K562 (cell line): ENCODE measurements at regions not wholly inside any gene's neighbourhood (a gene's known extent, or its start where the extent isn't known, plus 50 kb on each side); places are given as distances from the start of the nearest gene placed in this dataset.

Experiments used
- ATAC-seq: fragments of 200-7000 bp; cut with Tn5 transposase; 3 replicates; pipeline ENCODE4 v1.9.1; 2020; ENCODE audit warnings: moderate library complexity
- BruUV-seq: library from RNA; stranded (reverse); fragments of 400-500 nt; replicated peaks from 2 replicates; lab custom pipeline; 2021; lab: Mats Ljungman, UMichigan
- CTCF ChIA-PET: fragments of 300-600 bp; formaldehyde crosslinking; extraction: SDS; loops from one replicate; lab custom pipeline; 2021; ENCODE audit warnings: low intra/inter-chr PET ratio; lab: Yijun Ruan, JAX
- POLR2A ChIA-PET: fragments of 300-600, 350-650 bp; sonication (Branson Sonifier 250); formaldehyde crosslinking; extraction: SDS; loops from one replicate; lab custom pipeline; 2021; ENCODE audit warnings: antibody characterized with exemption, inconsistent platforms; lab: Yijun Ruan, JAX
- DNase-seq, 4 experiments: peaks; one replicate each; pipeline versions ENCODE4 v3.0.0 to v3.0.0-alpha.2; 2011 to 2018; ENCODE audit warnings: low spot score in 3 of 4, mixed read lengths in 3 of 4; ENCODE audit errors: extremely low read depth in 1 of 4
- FAIRE-seq: peaks from 2 replicates; lab custom pipeline; 2011; peaks lifted over from hg19 to GRCh38; lab: Jason Lieb, UNC
- H2AFZ ChIP-seq: 2 replicates; pipeline ENCODE4 v1.6.0; 2011; ENCODE audit warnings: low read depth, low read length, control low read depth, inconsistent platforms
- H3K27ac ChIP-seq: fragments of 200-600 bp; 3 replicates; pipeline ENCODE4 v1.8.0; 2011; ENCODE audit warnings: low read depth, mild to moderate bottlenecking, control low read depth, inconsistent platforms, low read length, moderate library complexity, mixed read lengths; ENCODE audit errors: extremely low read depth
- H3K27me3 ChIP-seq, 2 experiments: fragments of 300-600 bp in 1 of 2; 2 replicates in 1 of 2; 3 replicates in 1 of 2; pipeline versions ENCODE4 v1.6.0 to v1.8.0; 2011; ENCODE audit warnings: inconsistent platforms in 2 of 2, low read length in 2 of 2, mild to moderate bottlenecking in 1 of 2, mixed read lengths in 1 of 2, moderate library complexity in 1 of 2; ENCODE audit not compliant: control insufficient read depth in 2 of 2, insufficient read depth in 2 of 2
- H3K36me3 ChIP-seq: fragments of 300-600 bp; 3 replicates; pipeline ENCODE4 v1.8.0; 2011; ENCODE audit warnings: mild to moderate bottlenecking, low read length, inconsistent platforms; ENCODE audit not compliant: control insufficient read depth, insufficient read depth
- H3K4me1 ChIP-seq, 2 experiments: fragments of 200-600 bp in 1 of 2; replicated peaks in 1 of 2; 2 replicates in 1 of 2; 3 replicates in 1 of 2; pipeline versions ENCODE4 v1.5.1 to v1.8.0; 2011; ENCODE audit warnings: inconsistent platforms in 2 of 2, low read length in 2 of 2, mild to moderate bottlenecking in 1 of 2, mixed read lengths in 1 of 2, moderate library complexity in 1 of 2; ENCODE audit not compliant: control insufficient read depth in 2 of 2, insufficient read depth in 2 of 2
- H3K4me2 ChIP-seq: 2 replicates; pipeline ENCODE4 v1.6.1; 2011; ENCODE audit warnings: low read length, control low read depth, inconsistent platforms, mixed read lengths; ENCODE audit not compliant: insufficient read depth
- H3K4me3 ChIP-seq: fragments of 200-600 bp; sonication (generic), shearing (Covaris generic); 2 replicates; pipeline ENCODE4 v1.5.1; 2016; ENCODE audit warnings: control low read depth, inconsistent platforms
- H3K79me2 ChIP-seq: fragments of 200-600 bp; 3 replicates; pipeline ENCODE4 v1.8.0; 2011; ENCODE audit warnings: low read length, inconsistent platforms; ENCODE audit not compliant: control insufficient read depth, insufficient read depth
- H3K9ac ChIP-seq, 2 experiments: 2 replicates each; pipeline versions ENCODE4 v1.6.0 to v1.6.1; 2011; ENCODE audit warnings: low read depth in 2 of 2, low read length in 2 of 2, control low read depth in 1 of 2, inconsistent platforms in 1 of 2, mild to moderate bottlenecking in 1 of 2, mixed read lengths in 1 of 2; ENCODE audit not compliant: insufficient read depth in 1 of 2
- H3K9me1 ChIP-seq: one replicate; pipeline ENCODE4 v1.6.0; 2011; ENCODE audit warnings: inconsistent platforms, mild to moderate bottlenecking, low read length, moderate library complexity; ENCODE audit not compliant: control insufficient read depth, insufficient read depth
- H3K9me3 ChIP-seq: replicated peaks from 2 replicates; pipeline ENCODE4 v1.5.1; 2011; ENCODE audit warnings: low read depth, low read length, inconsistent platforms; ENCODE audit not compliant: control insufficient read depth, insufficient read depth
- H4K20me1 ChIP-seq: replicated peaks from 2 replicates; pipeline ENCODE4 v1.6.1; 2011; ENCODE audit warnings: low read length, inconsistent platforms, mixed read lengths; ENCODE audit not compliant: control insufficient read depth, insufficient read depth
- NCOA6 ChIP-seq: fragments of 450-650 bp; IDR thresholded peaks from 2 replicates; pipeline ENCODE4 v1.6.1; 2017; ENCODE audit warnings: mild to moderate bottlenecking
- NR0B1 ChIP-seq: fragments of 450-650 bp; IDR thresholded peaks from one replicate; pipeline ENCODE4 v1.6.1; 2018; ENCODE audit warnings: mild to moderate bottlenecking, moderate library complexity; ENCODE audit not compliant: partially characterized antibody
- NRF1 ChIP-seq, 2 experiments: fragments of 450-650 bp; IDR thresholded peaks in 1 of 2; conservative IDR thresholded peaks in 1 of 2; 2 replicates each; pipeline ENCODE4 v1.6.1; 2014; ENCODE audit warnings: mild to moderate bottlenecking in 2 of 2
- ZNF830 ChIP-seq: fragments of 250-450 bp; sonication (Bioruptor Pico); IDR thresholded peaks from 2 replicates; pipeline ENCODE4 v1.5.0; 2021; ENCODE audit warnings: mild to moderate bottlenecking
- WGBS: fragments of 100-300 bp; shearing (Covaris generic); methylation state at CpG from one replicate; pipeline ENCODE4 v1.1.6; 2016; ENCODE audit warnings: low coverage, mixed read lengths; ENCODE audit not compliant: insufficient coverage; ENCODE audit errors: missing lambda C conversion rate; 5-methylcytosine and 5-hydroxymethylcytosine counted together
- in situ Hi-C: fragments of 300-500 bp; cut with MboI; formaldehyde crosslinking; loops from 4 replicates; pipeline ENCODE4 v1.15.0; 2018; ENCODE audit warnings: inconsistent platforms, mixed read lengths
- intact Hi-C: fragments of 100-400 bp; cut with micrococcal nuclease; formaldehyde crosslinking; loops from 2 replicates; pipeline ENCODE4 v1.14.2; 2022

- no peak for TF ChIP-seq NR0B1
- TF ChIP-seq ZNF830 (CRISPR knock-in tag), result no peak
These were observed 299.5 kb downstream of the SRBD1 start (continued) for GRCh38 chr2:45311559-45311958.

GRCh38 chr2:45307147-45307546 lies 297.9 kb upstream of the SIX2 start:
- 4% methylated on average over 11 of the region's 11 CpGs for WGBS
- BruUV-seq, result no TSS peak
- no peak overlapping the region for H3K27ac ChIP-seq
- no peak for FAIRE-seq
- no peak overlapping the region for H2AFZ ChIP-seq
- in situ Hi-C loops (no loop called here), intact Hi-C loops (no loop called here)
- H3K27me3 ChIP-seq, result peaks cover 0 to 25% of the 10 kb centered on the region in 2 experiments; a peak in 3 of 5 replicates
- H3K36me3 ChIP-seq, result no peaks in the 10 kb centered on the region
- ChIA-PET CTCF (no interaction called here), POLR2A (no interaction called here)
- H3K4me1 ChIP-seq, result no peaks in the 10 kb centered on the region
- peak; percentile 22 to 26; a peak in 1 of 4 replicates for TF ChIP-seq NRF1 (conservative IDR thresholded peaks at IDR 0.05 in 1 of 2, IDR thresholded peaks at IDR 0.05 in 1 of 2)
- TF ChIP-seq NCOA6, result no peak
- H4K20me1 ChIP-seq, result no peaks in the 10 kb centered on the region
- H3K4me3 ChIP-seq, result no peak overlapping the region
- H3K9me1 ChIP-seq, result no peaks in the 10 kb centered on the region
- H3K9ac ChIP-seq, result no peak overlapping the region
- H3K79me2 ChIP-seq, result no peaks in the 10 kb centered on the region
- H3K9me3 ChIP-seq, result no peaks in the 10 kb centered on the region
- ATAC-seq, result no peak
- no peak for DNase-seq
- no peak overlapping the region for H3K4me2 ChIP-seq
